Esophagus muscularis mucosa (tissue), 3 donors: ENCODE measurements at regions not wholly inside any gene's neighbourhood (a gene's known extent, or its start where the extent isn't known, plus 50 kb on each side); places are given as distances from the start of the nearest gene placed in this dataset.

Experiments
- CTCF ChIP-seq, 3 experiments: fragments of 200-600 bp in 2 of 3; fragments of 450-650 bp in 1 of 3; sonication (generic) in 2 of 3; IDR thresholded peaks; one replicate each; pipeline ENCODE4 v1.5.1; 2017 to 2019; ENCODE audit warnings: antibody characterized with exemption in 3 of 3, mild to moderate bottlenecking in 2 of 3, moderate library complexity in 1 of 3
- POLR2A ChIP-seq: fragments of 450-650 bp; IDR thresholded peaks from one replicate; pipeline ENCODE4 v1.6.1; 2017; ENCODE audit warnings: antibody characterized with exemption, moderate library complexity, mild to moderate bottlenecking, low read depth

- TF ChIP-seq POLR2A (no peak), CTCF (IDR thresholded peaks at IDR 0.05) (no peak)
Measured at GRCh38 chr3:113100063-113100462, 109.3 kb downstream of the GTPBP8 start.
